ENCODE measurements at regions not wholly inside any gene's neighbourhood (a gene's known extent, or its start where the extent isn't known, plus 50 kb on each side); places are given as distances from the start of the nearest gene placed in this dataset.

DNA sequence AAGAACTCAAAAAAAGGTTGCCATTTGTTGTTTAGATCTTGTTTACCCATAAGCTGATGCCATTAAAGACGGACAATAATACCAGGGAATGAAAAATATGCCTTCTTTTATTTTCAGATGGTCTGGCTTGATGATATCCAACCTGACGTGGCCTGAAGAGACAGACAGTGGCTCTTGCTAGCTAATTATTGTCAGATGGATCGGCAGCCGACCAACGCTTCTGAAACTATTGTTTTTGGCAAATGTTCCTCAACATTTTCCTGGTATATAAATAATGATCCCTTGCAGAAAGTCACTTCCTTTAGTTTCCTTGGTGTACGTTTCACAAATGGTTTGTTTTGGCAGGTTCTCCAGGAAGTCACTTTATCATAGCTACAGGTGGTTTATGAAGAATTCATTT, 290.9 kb upstream of the TSHZ2 start:
- no peak overlapping the region for H2BK120ac ChIP-seq (ENCODE audit: low read depth, low read length)
- intact Hi-C loops (cut with micrococcal nuclease) = no loop called here

More for the DNA sequence above, 290.9 kb upstream of the TSHZ2 start:
- Histone ChIP-seq H3K9me1 (ENCODE audit: insufficient read depth, low read length) (no peaks in the 10 kb centered on the region), H3K27ac (ENCODE audit: insufficient read depth, low read length) (no peak overlapping the region), H3K4me2 (ENCODE audit: low read depth, low read length) (no peak overlapping the region), H4K91ac (ENCODE audit: insufficient read depth, low read depth, low read length) (no peak overlapping the region), H3K4me3 (ENCODE audit: insufficient read depth, low read depth, low read length) (no peak overlapping the region), H4K5ac (ENCODE audit: low read depth, low read length) (no peak overlapping the region), H3K9ac (ENCODE audit: low read depth, low read length) (no peak overlapping the region), H3K27me3 (ENCODE audit: control insufficient read depth, insufficient read depth, low read length) (no peaks in the 10 kb centered on the region), H3K9me3 (ENCODE audit: control insufficient read depth, insufficient read depth, low read length) (peaks cover 4% of the 10 kb centered on the region; the same call in 1 of the 2 replicates), H2BK5ac (ENCODE audit: low read depth, low read length, poor library complexity, severe bottlenecking) (no peak overlapping the region), H4K20me1 (ENCODE audit: insufficient read depth, low read length) (no peaks in the 10 kb centered on the region), H3K23ac (ENCODE audit: low read depth, low read length) (no peak overlapping the region), H3K36me3 (ENCODE audit: control insufficient read depth, insufficient read depth, low read length) (no peaks in the 10 kb centered on the region), H3K4ac (ENCODE audit: low read depth, low read length) (no peak overlapping the region), H3K4me1 (ENCODE audit: control insufficient read depth, insufficient read depth, low read length) (no peaks in the 10 kb centered on the region), H3K14ac (replicated peaks; ENCODE audit: low read depth, low read length) (no peak overlapping the region), H2AK9ac (replicated peaks; ENCODE audit: low read depth, low read length, poor library complexity) (no peak overlapping the region), H2AK5ac (ENCODE audit: low read depth, low read length) (no peak overlapping the region), H2BK15ac (ENCODE audit: low read depth, low read length) (no peak overlapping the region), H2BK20ac (ENCODE audit: low read depth, low read length) (no peak overlapping the region), H2AFZ (replicated peaks; ENCODE audit: low read length, poor library complexity) (no peak overlapping the region), H4K8ac (ENCODE audit: low read depth in 2 of 2, low read length in 2 of 2) (no peak overlapping the region), H3K79me1 (ENCODE audit: low read depth in 1 of 2, low read length in 2 of 2) (no peaks in the 10 kb centered on the region), H3K56ac (ENCODE audit: extremely low read depth, insufficient read depth, low read length) (no peak overlapping the region), H3K18ac (ENCODE audit: low read depth, low read length) (no peak overlapping the region)
- in situ Hi-C loops (cut with MboI; ENCODE audit: low sequenced_read_pairs) = no loop called here
- ATAC-seq (ENCODE audit: low read depth) (no peak), DNase-seq (no peak)
- no TSS peak for BruUV-seq (replicated peaks)
- no CpG with 5 or more reads among the region's 6 CpGs for WGBS, 2 experiments (ENCODE audit: extremely low coverage in 2 of 2, insufficient read length in 1 of 2)
- TF ChIP-seq RCOR1 (IDR thresholded peaks at IDR 0.05; ENCODE audit: insufficient replicate concordance, low read length) (no peak), NFE2L2 (IDR thresholded peaks at IDR 0.05; ENCODE audit: low read depth, low read length) (no peak), BHLHE40 (IDR thresholded peaks at IDR 0.05; ENCODE audit: low read depth, low read length) (no peak), CEBPB (IDR thresholded peaks at IDR 0.05; ENCODE audit: low read depth, low read length) (no peak), MAFK (IDR thresholded peaks at IDR 0.05; ENCODE audit: low read depth, low read length) (no peak)
- ChIA-PET CTCF (no interaction called here), POLR2A (ENCODE audit: unreplicated experiment) (no interaction called here)
- dilution Hi-C loops (cut with HindIII; ENCODE audit: low sequenced_read_pairs, unreplicated experiment) = no loop called here

Data from IMR-90 (cell line).